HUES48 (cell line): ENCODE measurements at regions not wholly inside any gene's neighbourhood (a gene's known extent, or its start where the extent isn't known, plus 50 kb on each side); places are given as distances from the start of the nearest gene placed in this dataset.

Experiments
- H3K27ac ChIP-seq: one replicate; pipeline ENCODE4 v1.7.0; 2013; ENCODE audit warnings: low read depth, low read length, inconsistent platforms
- H3K27me3 ChIP-seq: 2 replicates; pipeline ENCODE4 v1.6.1; 2013; ENCODE audit warnings: mild to moderate bottlenecking, low read length; ENCODE audit not compliant: control insufficient read depth, insufficient read depth
- H3K36me3 ChIP-seq: 2 replicates; pipeline ENCODE4 v1.6.1; 2013; ENCODE audit warnings: low read length; ENCODE audit not compliant: control insufficient read depth, insufficient read depth
- H3K4me1 ChIP-seq: 2 replicates; pipeline ENCODE4 v1.6.1; 2013; ENCODE audit warnings: mild to moderate bottlenecking, low read length; ENCODE audit not compliant: control insufficient read depth, insufficient read depth
- H3K4me3 ChIP-seq: 2 replicates; pipeline ENCODE4 v1.5.1; 2013; ENCODE audit warnings: mild to moderate bottlenecking, low read depth, low read length
- H3K9ac ChIP-seq: 2 replicates; pipeline ENCODE4 v1.6.1; 2013; ENCODE audit warnings: mild to moderate bottlenecking, low read depth, low read length, moderate library complexity
- H3K9me3 ChIP-seq: 2 replicates; pipeline ENCODE4 v1.6.1; 2013; ENCODE audit warnings: low read length; ENCODE audit not compliant: control insufficient read depth, insufficient read depth

- no peaks in the 10 kb centered on the region for H3K4me1 ChIP-seq
- no peak overlapping the region for H3K4me3 ChIP-seq
- H3K27me3 ChIP-seq, result 0 out of 2 replicates have a peak, but pooled peaks cover 3% of the 10 kb centered on the region
- H3K27ac ChIP-seq, result no peak overlapping the region
- no peak overlapping the region for H3K9ac ChIP-seq
- peaks cover 7% of the 10 kb centered on the region; the same call in 1 of the 2 replicates for H3K9me3 ChIP-seq
- no peaks in the 10 kb centered on the region for H3K36me3 ChIP-seq
These were observed 103.3 kb upstream of the GATB start for GRCh38 chr4:151864068-151864467.

GRCh38 chr4:151862766-151863165 is 102.0 kb upstream of the GATB start:
- no peak overlapping the region for H3K27ac ChIP-seq
- H3K27me3 ChIP-seq, result 0 out of 2 replicates have a peak, but pooled peaks cover 3% of the 10 kb centered on the region
- H3K9me3 ChIP-seq, result peaks cover 2% of the 10 kb centered on the region; the same call in 1 of the 2 replicates
- no peak overlapping the region for H3K9ac ChIP-seq
- H3K4me3 ChIP-seq, result no peak overlapping the region
- no peaks in the 10 kb centered on the region for H3K4me1 ChIP-seq
- no peaks in the 10 kb centered on the region for H3K36me3 ChIP-seq

GRCh38 chr4:151860561-151861093 is 99.8 kb upstream of the GATB start:
- Histone ChIP-seq H3K4me3 (no peak overlapping the region), H3K9me3 (no peaks in the 10 kb centered on the region), H3K36me3 (no peaks in the 10 kb centered on the region), H3K4me1 (no peaks in the 10 kb centered on the region), H3K27ac (no peak overlapping the region), H3K9ac (no peak overlapping the region), H3K27me3 (0 out of 2 replicates have a peak, but pooled peaks cover under 1% of the 10 kb centered on the region)

- no peak overlapping the region for H3K27ac ChIP-seq
- no peak overlapping the region for H3K4me3 ChIP-seq
- no peaks in the 10 kb centered on the region for H3K27me3 ChIP-seq
- H3K9me3 ChIP-seq, result no peaks in the 10 kb centered on the region
- H3K4me1 ChIP-seq, result no peaks in the 10 kb centered on the region
- H3K36me3 ChIP-seq, result no peaks in the 10 kb centered on the region
- no peak overlapping the region for H3K9ac ChIP-seq
These were observed 98.8 kb upstream of the GATB start for GRCh38 chr4:151859641-151860040.

- Histone ChIP-seq H3K9ac (no peak overlapping the region), H3K36me3 (no peaks in the 10 kb centered on the region), H3K9me3 (no peaks in the 10 kb centered on the region), H3K4me3 (no peak overlapping the region), H3K27me3 (no peaks in the 10 kb centered on the region), H3K27ac (no peak overlapping the region), H3K4me1 (no peaks in the 10 kb centered on the region)
These were observed 97.5 kb upstream of the GATB start for GRCh38 chr4:151858356-151858755.

GRCh38 chr4:151857368-151857767 is 96.6 kb upstream of the GATB start:
- Histone ChIP-seq H3K27ac (no peak overlapping the region), H3K4me3 (no peak overlapping the region), H3K4me1 (no peaks in the 10 kb centered on the region), H3K27me3 (no peaks in the 10 kb centered on the region), H3K9me3 (no peaks in the 10 kb centered on the region), H3K9ac (no peak overlapping the region), H3K36me3 (no peaks in the 10 kb centered on the region)

- Histone ChIP-seq H3K9ac (no peak overlapping the region), H3K36me3 (no peaks in the 10 kb centered on the region), H3K27ac (no peak overlapping the region), H3K9me3 (no peaks in the 10 kb centered on the region), H3K4me1 (no peaks in the 10 kb centered on the region), H3K4me3 (no peak overlapping the region), H3K27me3 (no peaks in the 10 kb centered on the region)
These were observed 94.9 kb upstream of the GATB start for GRCh38 chr4:151855747-151856146.

GRCh38 chr4:151854731-151855130 is 93.9 kb upstream of the GATB start:
- H3K4me1 ChIP-seq, result no peaks in the 10 kb centered on the region
- no peak overlapping the region for H3K9ac ChIP-seq
- H3K9me3 ChIP-seq, result no peaks in the 10 kb centered on the region
- no peak overlapping the region for H3K27ac ChIP-seq
- H3K36me3 ChIP-seq, result no peaks in the 10 kb centered on the region
- no peak overlapping the region for H3K4me3 ChIP-seq
- H3K27me3 ChIP-seq, result no peaks in the 10 kb centered on the region

GRCh38 chr4:151853034-151853433 is 92.2 kb upstream of the GATB start:
- H3K4me1 ChIP-seq, result no peaks in the 10 kb centered on the region
- H3K36me3 ChIP-seq, result no peaks in the 10 kb centered on the region
- no peaks in the 10 kb centered on the region for H3K27me3 ChIP-seq
- H3K4me3 ChIP-seq, result no peak overlapping the region
- no peak overlapping the region for H3K27ac ChIP-seq
- H3K9me3 ChIP-seq, result no peaks in the 10 kb centered on the region
- H3K9ac ChIP-seq, result no peak overlapping the region

GRCh38 chr4:151852202-151852601 is 91.4 kb upstream of the GATB start:
- H3K27me3 ChIP-seq, result no peaks in the 10 kb centered on the region
- no peaks in the 10 kb centered on the region for H3K4me1 ChIP-seq
- H3K27ac ChIP-seq, result no peak overlapping the region
- H3K36me3 ChIP-seq, result no peaks in the 10 kb centered on the region
- H3K4me3 ChIP-seq, result no peak overlapping the region
- H3K9me3 ChIP-seq, result no peaks in the 10 kb centered on the region
- H3K9ac ChIP-seq, result no peak overlapping the region

GRCh38 chr4:151851354-151851753 is 90.5 kb upstream of the GATB start:
- H3K9me3 ChIP-seq, result no peaks in the 10 kb centered on the region
- H3K27me3 ChIP-seq, result no peaks in the 10 kb centered on the region
- no peaks in the 10 kb centered on the region for H3K4me1 ChIP-seq
- H3K27ac ChIP-seq, result no peak overlapping the region
- no peak overlapping the region for H3K4me3 ChIP-seq
- H3K36me3 ChIP-seq, result no peaks in the 10 kb centered on the region
- no peak overlapping the region for H3K9ac ChIP-seq
